Left lung (tissue), 4 donors: ENCODE measurements at regions not wholly inside any gene's neighbourhood (a gene's known extent, or its start where the extent isn't known, plus 50 kb on each side); places are given as distances from the start of the nearest gene placed in this dataset.

Experiments used
- ATAC-seq: fragments of 200-7000 bp; cut with Tn5 transposase; one replicate; pipeline ENCODE4 v1.9.1; 2020; ENCODE audit warnings: moderate library complexity
- DNase-seq, 4 donors: peaks; one replicate each; pipeline ENCODE4 v3.0.0-alpha.2; 2013 to 2020
- H3K27ac ChIP-seq, 2 donors: fragments of 200-600 bp; sonication (generic) in 1 of 2; one replicate each; pipeline versions ENCODE4 v1.5.0 to v1.8.0; 2020 to 2021
- H3K27me3 ChIP-seq, 2 donors: fragments of 200-600 bp; sonication (generic) in 1 of 2; one replicate each; pipeline versions ENCODE4 v1.5.0 to v1.8.0; 2020 to 2021
- H3K36me3 ChIP-seq, 2 donors: fragments of 200-600 bp; sonication (generic) in 1 of 2; one replicate each; pipeline versions ENCODE4 v1.5.0 to v1.8.0; 2020 to 2021
- H3K4me1 ChIP-seq, 2 donors: fragments of 200-600 bp; one replicate each; pipeline ENCODE4 v1.8.0; 2021
- H3K4me3 ChIP-seq, 2 donors: fragments of 200-600 bp; sonication (generic) in 1 of 2; one replicate each; pipeline versions ENCODE4 v1.5.0 to v1.8.0; 2020 to 2021; ENCODE audit warnings: mild to moderate bottlenecking in 1 of 2
- H3K9me3 ChIP-seq, 2 donors: fragments of 200-600 bp; sonication (generic) in 1 of 2; one replicate each; pipeline versions ENCODE4 v1.5.0 to v1.8.0; 2020 to 2021
- intact Hi-C, 2 donors: fragments of 100-400 bp; cut with DNase I; formaldehyde crosslinking; loops; one replicate each; pipeline versions ENCODE4 v1.11.2 to v1.14.2; 2022
- TF ChIP-seq, protein P1 (sequence below), 2 donors: fragments of 200-600 bp; sonication (generic) in 1 of 2; IDR thresholded peaks; one replicate each; pipeline versions ENCODE4 v1.5.0 to v1.8.0; 2021; ENCODE audit warnings: antibody characterized with exemption in 2 of 2
- donor health status: DM: no; HTN: yes; CAD: no.
- donor health status: DM: no; HTN: no; CAD: no.

DNA sequence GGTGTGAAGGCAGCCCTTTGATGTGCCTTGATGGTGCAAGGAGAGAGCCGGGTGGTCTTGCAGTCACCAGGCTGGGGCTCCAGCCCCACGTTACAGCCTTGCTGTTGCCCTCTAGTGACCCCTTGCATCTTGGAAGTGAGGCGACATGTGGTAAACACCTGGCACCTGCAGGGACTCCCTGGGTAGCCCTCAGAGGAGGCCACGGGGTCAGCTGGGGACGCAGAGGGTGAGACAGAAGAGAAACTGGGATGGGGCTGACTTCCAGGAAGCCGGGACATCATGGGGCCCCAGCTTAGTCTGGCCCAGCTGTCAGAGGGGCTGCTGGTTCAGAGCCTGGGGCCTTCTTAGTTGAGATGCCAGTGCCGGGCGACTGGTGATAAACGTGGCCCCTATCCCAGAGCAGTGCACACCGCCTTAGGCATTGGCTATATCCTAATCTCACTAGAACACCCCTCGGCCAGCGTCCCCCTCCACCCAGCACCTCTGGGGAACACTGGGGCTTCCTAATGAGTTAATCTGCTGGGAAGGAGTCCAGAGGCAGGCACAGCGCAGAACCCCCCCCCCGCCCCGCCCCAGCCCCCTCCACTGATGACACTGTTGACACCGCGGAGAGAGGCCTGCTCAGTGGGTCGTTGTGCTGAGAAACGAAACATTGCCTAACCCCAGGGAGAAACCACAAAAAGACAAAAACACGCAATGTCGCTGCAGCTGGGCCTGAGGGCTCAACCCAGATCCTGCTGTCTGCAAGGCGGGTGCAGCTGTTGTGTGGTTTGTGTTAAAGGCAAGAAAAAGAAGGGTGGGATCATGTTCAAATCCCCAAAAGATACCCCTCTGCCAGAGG is 60.5 kb upstream of the KLF13 start:
- intact Hi-C loops: no loop called here

DNA sequence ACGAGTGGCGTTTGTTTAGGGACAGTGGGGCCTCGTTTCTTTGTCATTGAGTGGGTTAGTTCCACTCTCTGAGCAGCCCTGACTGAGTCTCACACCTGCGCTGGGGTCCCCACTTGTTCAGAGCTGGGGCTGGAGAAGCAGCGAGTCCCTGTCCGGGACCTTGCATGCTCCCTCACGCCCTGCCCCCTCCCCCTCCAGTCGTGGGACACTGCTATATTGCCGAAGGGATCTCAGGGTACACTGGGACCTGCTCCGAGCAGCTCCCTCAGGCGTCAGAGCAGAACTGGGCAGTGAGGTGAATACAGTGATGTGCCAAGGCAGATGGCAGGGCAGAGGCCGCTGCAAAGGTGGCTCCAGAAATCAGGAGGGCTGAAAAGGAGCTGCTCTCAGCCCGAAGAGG is 59.9 kb upstream of the KLF13 start:
- ATAC-seq: no peak
- H3K27me3 ChIP-seq: no peaks in the 10 kb centered on the region
- no peaks in the 10 kb centered on the region for H3K9me3 ChIP-seq
- TF ChIP-seq, protein P1, sequence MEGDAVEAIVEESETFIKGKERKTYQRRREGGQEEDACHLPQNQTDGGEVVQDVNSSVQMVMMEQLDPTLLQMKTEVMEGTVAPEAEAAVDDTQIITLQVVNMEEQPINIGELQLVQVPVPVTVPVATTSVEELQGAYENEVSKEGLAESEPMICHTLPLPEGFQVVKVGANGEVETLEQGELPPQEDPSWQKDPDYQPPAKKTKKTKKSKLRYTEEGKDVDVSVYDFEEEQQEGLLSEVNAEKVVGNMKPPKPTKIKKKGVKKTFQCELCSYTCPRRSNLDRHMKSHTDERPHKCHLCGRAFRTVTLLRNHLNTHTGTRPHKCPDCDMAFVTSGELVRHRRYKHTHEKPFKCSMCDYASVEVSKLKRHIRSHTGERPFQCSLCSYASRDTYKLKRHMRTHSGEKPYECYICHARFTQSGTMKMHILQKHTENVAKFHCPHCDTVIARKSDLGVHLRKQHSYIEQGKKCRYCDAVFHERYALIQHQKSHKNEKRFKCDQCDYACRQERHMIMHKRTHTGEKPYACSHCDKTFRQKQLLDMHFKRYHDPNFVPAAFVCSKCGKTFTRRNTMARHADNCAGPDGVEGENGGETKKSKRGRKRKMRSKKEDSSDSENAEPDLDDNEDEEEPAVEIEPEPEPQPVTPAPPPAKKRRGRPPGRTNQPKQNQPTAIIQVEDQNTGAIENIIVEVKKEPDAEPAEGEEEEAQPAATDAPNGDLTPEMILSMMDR (IDR thresholded peaks at IDR 0.05): no peak
- DNase-seq: peak in 1 of 4 donors; percentile 38
- intact Hi-C loops: no loop called here
- H3K27ac ChIP-seq: peak overlapping the region in 1 of 2 donors; percentile 85
- H3K36me3 ChIP-seq: no peaks in the 10 kb centered on the region
- no peak overlapping the region for H3K4me3 ChIP-seq
- peaks cover 22 to 86% of the 10 kb centered on the region in 2 donors for H3K4me1 ChIP-seq

More for the DNA sequence above, 60.5 kb upstream of the KLF13 start:
- Histone ChIP-seq H3K4me3 (no peak overlapping the region), H3K9me3 (no peaks in the 10 kb centered on the region), H3K4me1 (peaks cover 22 to 89% of the 10 kb centered on the region in 2 donors), H3K27ac (peak overlapping the region; percentile 33 to 85), H3K36me3 (no peaks in the 10 kb centered on the region), H3K27me3 (no peaks in the 10 kb centered on the region)
- TF ChIP-seq, protein P1 (IDR thresholded peaks at IDR 0.05): no peak
- DNase-seq: peak in 1 of 4 donors; percentile 55
- ATAC-seq: peak; percentile 1

DNA sequence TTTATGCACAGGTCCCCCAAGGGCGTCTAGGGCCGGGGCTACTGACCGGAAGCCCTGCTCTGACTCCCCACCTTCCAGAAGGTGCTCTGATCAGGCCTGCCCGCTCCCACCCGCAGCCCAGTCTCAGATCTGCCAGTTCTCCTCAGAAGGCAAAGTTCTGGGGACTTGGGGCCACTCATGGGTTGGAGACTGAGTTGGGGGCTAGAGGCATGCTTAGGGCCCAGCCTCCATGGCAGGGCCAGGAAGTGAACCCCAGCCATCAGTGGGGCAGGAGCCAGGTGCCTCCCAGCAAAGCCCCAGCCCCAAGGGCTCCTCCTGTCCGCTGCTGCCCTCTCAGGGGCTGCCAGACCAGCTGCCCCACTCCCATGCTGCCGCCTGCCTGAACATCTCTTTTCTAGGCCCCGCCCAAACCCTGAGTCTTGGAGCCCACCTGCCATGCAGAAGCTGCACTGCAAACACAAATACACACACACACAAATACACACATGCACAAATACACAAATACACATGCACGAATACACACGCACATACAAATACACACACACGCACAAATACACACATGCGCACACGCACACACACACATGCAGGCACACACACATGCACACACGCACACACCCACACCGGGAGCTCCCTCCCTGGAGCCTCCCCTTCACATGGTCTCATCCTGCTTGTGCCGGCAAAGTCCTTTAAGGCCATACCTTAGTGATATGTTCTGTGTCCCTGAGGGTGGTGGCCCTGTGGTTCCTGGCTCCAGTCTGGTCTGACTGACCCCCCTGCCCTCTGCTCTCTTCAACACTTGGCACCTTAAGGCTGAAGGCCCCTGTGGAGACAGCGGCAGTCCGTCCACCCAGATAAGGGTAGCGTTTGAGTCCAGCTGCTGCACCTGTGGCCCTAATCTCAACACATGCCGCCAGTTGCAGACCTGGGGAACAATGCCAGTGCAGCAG is 59.2 kb upstream of the KLF13 start:
- Histone ChIP-seq H3K4me3 (no peak overlapping the region), H3K4me1 (peaks cover 22 to 83% of the 10 kb centered on the region in 2 donors), H3K27me3 (no peaks in the 10 kb centered on the region), H3K27ac (peak overlapping the region in 1 of 2 donors; percentile 85), H3K9me3 (no peaks in the 10 kb centered on the region), H3K36me3 (no peaks in the 10 kb centered on the region)
- TF ChIP-seq, protein P1 (IDR thresholded peaks at IDR 0.05): no peak
- ATAC-seq (no peak), DNase-seq (peak in 1 of 4 donors; percentile 25)
- intact Hi-C loops: no loop called here

DNA sequence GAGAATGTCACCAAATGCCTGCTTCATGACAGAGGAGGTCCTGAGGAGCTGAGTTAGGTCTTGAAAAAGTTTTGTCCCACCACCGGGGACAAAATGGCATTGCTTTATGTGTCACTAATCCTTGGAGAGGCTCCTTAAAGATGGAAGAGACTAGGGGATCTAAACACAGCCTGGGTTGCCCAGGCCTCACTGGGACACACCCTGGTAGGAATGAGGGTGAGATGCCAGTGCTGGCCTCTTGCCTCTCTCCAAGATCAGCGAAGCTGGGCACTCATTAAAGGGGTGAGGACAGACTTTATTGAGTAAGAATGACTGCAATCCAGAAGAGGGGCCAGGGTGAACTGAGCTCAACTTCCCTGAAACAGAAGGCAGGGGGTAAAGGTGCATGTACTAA is 58.5 kb upstream of the KLF13 start:
- TF ChIP-seq, protein P1 (IDR thresholded peaks at IDR 0.05): no peak
- H3K27me3 ChIP-seq: no peaks in the 10 kb centered on the region
- no peaks in the 10 kb centered on the region for H3K9me3 ChIP-seq
- H3K4me1 ChIP-seq: peaks cover 22 to 83% of the 10 kb centered on the region in 2 donors
- peak overlapping the region in 1 of 2 donors; percentile 85 for H3K27ac ChIP-seq
- intact Hi-C loops: no loop called here
- ATAC-seq: peak; percentile 32
- no peak overlapping the region for H3K4me3 ChIP-seq
- no peaks in the 10 kb centered on the region for H3K36me3 ChIP-seq
- peak in 1 of 4 donors; percentile 49 for DNase-seq
